Activated T-cell treated with anti-CD3 and anti-CD28 coated beads, Interleukin-2, amount 50 U/mL, for 24 hours (primary cell): ENCODE measurements at regions not wholly inside any gene's neighbourhood (a gene's known extent, or its start where the extent isn't known, plus 50 kb on each side); places are given as distances from the start of the nearest gene placed in this dataset.
A peak's percentile ranks its signal among the peaks of the same experiment; 100 is the strongest.

Experiments used
- DNase-seq: peaks from one replicate; pipeline ENCODE4 v3.0.0-alpha.2; 2020
- H3K27ac Mint-ChIP-seq: 2 replicates; pipeline ENCODE4 v1.8.0; 2020; ENCODE audit warnings: mild to moderate bottlenecking, mixed read lengths
- H3K27me3 Mint-ChIP-seq: 2 replicates; pipeline ENCODE4 v1.8.0; 2020; ENCODE audit warnings: mixed read lengths
- H3K36me3 Mint-ChIP-seq: 2 replicates; pipeline ENCODE4 v1.8.0; 2020; ENCODE audit warnings: low read depth, mixed read lengths
- H3K4me1 Mint-ChIP-seq: 2 replicates; pipeline ENCODE4 v1.8.0; 2020; ENCODE audit warnings: low read depth, mixed read lengths
- H3K4me3 Mint-ChIP-seq: 2 replicates; pipeline ENCODE4 v1.8.0; 2020; ENCODE audit warnings: mild to moderate bottlenecking, moderate library complexity, mixed read lengths
- H3K9me3 Mint-ChIP-seq: 2 replicates; pipeline ENCODE4 v1.8.0; 2020; ENCODE audit warnings: mixed read lengths

DNA sequence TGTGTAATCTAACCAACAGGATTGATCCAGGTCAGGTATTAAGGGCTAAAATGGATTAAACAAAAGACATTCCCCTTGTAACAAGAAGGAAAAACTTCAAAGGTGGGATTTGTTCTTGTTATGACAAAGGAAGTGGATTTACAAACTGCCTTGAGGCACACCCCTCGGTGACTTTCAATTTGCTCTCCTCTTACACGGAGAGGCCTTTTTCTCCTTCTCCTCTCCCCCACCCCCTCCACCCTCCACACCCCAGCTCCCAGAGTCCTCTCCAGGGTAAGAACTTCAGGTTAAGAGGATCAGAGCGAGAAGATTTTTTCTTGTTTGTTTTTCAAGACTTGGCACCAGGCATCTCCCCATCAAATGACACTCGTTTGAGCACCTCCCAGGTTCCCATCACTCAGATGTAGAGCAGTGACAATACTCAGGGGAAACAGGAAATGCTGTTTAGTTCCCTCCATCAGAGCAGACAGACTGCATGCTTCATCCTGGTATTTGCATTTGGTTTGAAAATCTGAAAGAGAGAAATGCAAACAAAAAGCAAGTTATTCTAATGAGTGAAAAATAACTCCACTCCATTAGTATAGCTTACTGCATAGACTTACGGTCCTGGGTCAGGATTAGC is 77.6 kb upstream of the TMEM260 start:
- Mint-ChIP-seq H3K9me3 (no peaks in the 10 kb centered on the region), H3K27ac (no peak overlapping the region), H3K4me3 (no peak overlapping the region), H3K27me3 (peaks cover 27% of the 10 kb centered on the region), H3K4me1 (peaks cover 6% of the 10 kb centered on the region), H3K36me3 (no peaks in the 10 kb centered on the region)
- no peak for DNase-seq

DNA sequence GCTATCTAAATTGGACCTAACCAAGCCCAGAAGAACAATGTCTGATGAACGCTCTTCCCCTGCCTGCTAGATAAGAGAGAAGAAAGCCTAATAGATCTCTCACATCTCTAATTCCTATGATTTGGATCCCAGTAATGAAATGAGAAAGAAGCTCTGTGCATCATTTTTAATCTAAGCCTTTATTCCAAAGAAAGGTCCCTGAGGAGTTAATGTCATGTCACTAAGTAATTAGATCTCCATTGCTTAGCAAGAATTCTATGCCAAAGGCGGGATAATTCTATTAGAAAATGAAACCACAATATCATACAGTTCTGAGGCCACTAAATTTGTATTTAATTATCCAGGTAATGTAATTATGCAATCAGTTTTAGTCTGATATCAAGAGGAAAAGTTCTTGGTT is 74.2 kb upstream of the TMEM260 start:
- no peak for DNase-seq
- no peaks in the 10 kb centered on the region for H3K9me3 Mint-ChIP-seq
- no peak overlapping the region for H3K27ac Mint-ChIP-seq
- H3K4me1 Mint-ChIP-seq: peaks cover 6% of the 10 kb centered on the region
- H3K27me3 Mint-ChIP-seq: peaks cover 34% of the 10 kb centered on the region
- H3K36me3 Mint-ChIP-seq: no peaks in the 10 kb centered on the region
- no peak overlapping the region for H3K4me3 Mint-ChIP-seq

DNA sequence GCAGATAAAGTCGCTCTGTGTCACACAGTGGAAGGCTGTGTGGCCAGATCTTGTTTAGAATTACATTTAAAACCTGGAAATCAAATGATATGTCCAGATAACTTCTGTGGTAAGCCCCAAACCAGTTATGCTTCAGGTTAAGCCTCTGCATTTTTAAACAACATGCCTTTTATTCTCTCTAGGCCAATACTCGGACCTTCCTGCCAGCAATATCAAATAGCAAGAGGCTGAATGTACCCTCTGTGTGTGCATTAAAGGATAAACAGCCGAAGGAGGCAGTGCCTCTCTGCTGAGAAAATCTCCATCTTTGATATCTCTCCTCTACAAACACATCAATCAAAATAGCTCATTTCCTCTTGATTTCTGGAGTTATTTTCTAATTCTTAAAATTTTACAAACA is 67.1 kb upstream of the TMEM260 start:
- Mint-ChIP-seq H3K4me3 (no peak overlapping the region), H3K9me3 (no peaks in the 10 kb centered on the region), H3K27ac (no peak overlapping the region), H3K36me3 (no peaks in the 10 kb centered on the region), H3K4me1 (peaks cover 18% of the 10 kb centered on the region), H3K27me3 (peaks cover 28% of the 10 kb centered on the region)
- DNase-seq: no peak

DNA sequence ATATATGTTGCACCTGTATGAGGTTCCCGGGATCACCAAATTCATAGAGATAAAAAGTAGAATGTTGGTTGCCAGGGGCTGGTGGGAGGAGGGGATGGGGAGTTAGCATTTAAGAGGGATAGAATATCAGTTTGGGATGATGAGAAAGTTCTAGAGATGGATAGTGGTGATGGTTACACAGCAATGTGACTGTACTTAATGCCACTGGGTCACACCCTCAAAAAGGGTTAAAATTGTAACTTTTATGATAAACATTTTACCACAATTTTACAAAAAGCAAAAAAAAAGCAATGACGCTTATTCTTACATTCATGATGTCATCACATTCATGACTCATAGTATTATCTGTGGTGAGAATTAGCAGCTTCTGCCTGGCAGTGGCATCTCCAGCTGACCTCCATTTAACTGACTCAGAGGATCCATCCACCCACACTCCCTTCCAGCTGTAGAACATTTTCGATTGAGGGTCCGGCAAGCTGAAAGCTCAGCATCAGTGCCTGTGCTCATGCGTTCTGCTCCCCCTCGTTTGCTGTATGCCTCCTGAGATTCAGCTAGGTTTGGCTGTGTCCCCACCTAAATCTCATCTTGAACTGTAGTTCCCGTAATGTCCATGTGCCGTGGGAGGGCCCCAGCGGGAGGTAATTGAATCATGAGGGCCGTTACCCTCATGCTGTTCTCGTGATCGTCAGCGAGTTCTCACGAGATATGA is 64.8 kb upstream of the TMEM260 start:
- Mint-ChIP-seq H3K4me1 (peaks cover 18% of the 10 kb centered on the region), H3K27me3 (peaks cover 34% of the 10 kb centered on the region), H3K27ac (peak overlapping the region; percentile 23), H3K36me3 (no peaks in the 10 kb centered on the region), H3K9me3 (no peaks in the 10 kb centered on the region), H3K4me3 (no peak overlapping the region)
- DNase-seq: peak; percentile 31

DNA sequence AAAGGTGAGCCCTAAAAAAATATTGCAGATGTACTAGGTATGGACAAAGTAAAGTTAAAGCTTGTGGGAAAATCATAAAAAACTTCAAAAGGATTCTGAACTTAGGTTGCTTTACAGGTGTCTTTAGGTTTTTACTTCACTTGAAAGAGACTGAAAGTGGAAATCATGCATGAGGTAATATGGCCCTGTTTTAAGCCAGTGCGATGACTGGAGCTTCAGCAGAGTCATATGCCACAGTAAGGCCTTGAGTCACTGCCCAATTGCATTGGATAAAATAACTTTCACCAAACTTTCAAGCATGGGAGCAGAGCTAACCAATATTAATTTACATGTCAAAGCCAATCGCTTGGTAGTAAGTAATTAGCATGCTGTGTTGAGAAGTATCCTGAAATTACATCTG is 63.9 kb upstream of the TMEM260 start:
- Mint-ChIP-seq H3K9me3 (no peaks in the 10 kb centered on the region), H3K4me3 (no peak overlapping the region), H3K36me3 (no peaks in the 10 kb centered on the region), H3K27me3 (peaks cover 33% of the 10 kb centered on the region), H3K4me1 (peaks cover 18% of the 10 kb centered on the region), H3K27ac (no peak overlapping the region)
- DNase-seq: no peak

DNA sequence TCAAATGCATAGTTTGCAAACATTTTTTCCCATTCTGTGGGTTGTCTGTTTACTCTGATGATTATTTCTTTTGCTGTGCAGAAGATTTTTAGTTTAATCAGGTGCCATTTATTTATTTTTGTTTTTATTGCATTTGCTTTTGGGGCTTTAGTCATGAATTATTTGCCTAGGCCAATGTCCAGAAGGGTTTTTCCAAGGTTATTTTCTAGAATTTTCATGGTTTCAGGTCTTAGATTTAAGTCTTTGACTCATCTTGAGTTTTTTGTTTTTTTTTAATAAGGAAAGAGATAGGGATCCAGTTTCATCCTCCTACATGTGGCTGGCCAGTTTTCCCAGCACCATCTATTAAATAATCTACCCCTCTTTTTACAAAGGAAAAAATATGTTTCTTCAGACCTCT is 57.2 kb upstream of the TMEM260 start:
- Mint-ChIP-seq H3K4me3 (no peak overlapping the region), H3K4me1 (no peaks in the 10 kb centered on the region), H3K27ac (no peak overlapping the region), H3K36me3 (no peaks in the 10 kb centered on the region), H3K27me3 (peaks cover 63% of the 10 kb centered on the region), H3K9me3 (no peaks in the 10 kb centered on the region)
- DNase-seq: no peak

DNA sequence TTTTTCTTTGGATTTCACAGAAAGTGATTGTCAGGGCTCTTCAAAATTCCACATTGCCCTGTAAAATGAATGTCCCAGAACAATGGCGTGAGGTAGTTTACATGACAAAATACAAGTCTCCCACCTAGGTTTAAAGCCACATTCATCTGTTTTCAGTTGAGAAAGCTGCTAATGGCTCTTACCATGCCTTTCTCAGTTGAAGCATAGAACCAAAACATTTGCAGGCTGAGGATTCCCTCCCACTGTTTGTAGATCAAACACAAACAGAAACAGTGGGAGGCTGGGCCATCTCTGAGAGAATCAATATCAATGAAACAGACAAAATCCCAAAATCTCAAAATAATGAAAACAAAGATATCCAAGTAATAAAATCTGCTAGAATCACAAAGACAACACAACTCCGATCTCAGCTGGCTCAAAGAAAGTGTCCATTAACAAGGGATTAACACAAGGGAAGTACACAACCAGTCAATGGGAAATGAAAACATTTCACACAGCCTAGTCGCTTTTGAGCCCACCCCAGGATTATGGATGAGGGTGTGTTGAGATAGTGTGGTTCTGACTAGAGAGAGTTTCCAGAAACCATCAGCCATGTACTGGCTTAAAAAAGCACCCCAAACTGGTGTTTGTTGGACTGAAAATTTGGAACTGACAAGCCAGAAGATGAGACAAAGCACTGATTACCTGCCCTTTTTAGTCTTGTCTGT is 54.5 kb upstream of the TMEM260 start:
- H3K27ac Mint-ChIP-seq: no peak overlapping the region
- H3K4me3 Mint-ChIP-seq: no peak overlapping the region
- H3K4me1 Mint-ChIP-seq: no peaks in the 10 kb centered on the region
- no peak for DNase-seq
- H3K9me3 Mint-ChIP-seq: no peaks in the 10 kb centered on the region
- peaks cover 57% of the 10 kb centered on the region for H3K27me3 Mint-ChIP-seq
- H3K36me3 Mint-ChIP-seq: no peaks in the 10 kb centered on the region

DNA sequence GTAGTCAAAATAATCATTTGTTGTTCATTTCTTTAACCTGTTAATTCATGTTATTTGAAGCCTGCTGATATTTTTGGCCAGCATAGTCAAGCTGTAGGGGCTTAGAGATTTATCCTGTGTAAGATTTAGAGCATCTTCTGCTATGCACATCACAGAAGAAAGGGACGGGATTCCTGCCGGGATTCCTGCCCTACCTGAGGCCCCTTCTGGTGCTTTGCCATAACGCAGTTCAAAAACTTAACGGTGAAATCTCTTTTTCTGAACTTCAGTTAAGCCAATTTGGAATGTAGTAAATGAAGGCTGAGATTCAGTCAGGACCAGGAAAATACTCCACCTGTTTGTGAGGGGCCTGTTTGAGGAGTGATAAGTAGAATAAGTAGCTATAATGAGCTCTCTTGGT is 50.7 kb upstream of the TMEM260 start:
- no peak overlapping the region for H3K4me3 Mint-ChIP-seq
- no peaks in the 10 kb centered on the region for H3K4me1 Mint-ChIP-seq
- no peaks in the 10 kb centered on the region for H3K9me3 Mint-ChIP-seq
- no peak overlapping the region for H3K27ac Mint-ChIP-seq
- no peaks in the 10 kb centered on the region for H3K36me3 Mint-ChIP-seq
- no peak for DNase-seq
- H3K27me3 Mint-ChIP-seq: peaks cover 39% of the 10 kb centered on the region
